ENCODE measurements at regions not wholly inside any gene's neighbourhood (a gene's known extent, or its start where the extent isn't known, plus 50 kb on each side); places are given as distances from the start of the nearest gene placed in this dataset.

DNA sequence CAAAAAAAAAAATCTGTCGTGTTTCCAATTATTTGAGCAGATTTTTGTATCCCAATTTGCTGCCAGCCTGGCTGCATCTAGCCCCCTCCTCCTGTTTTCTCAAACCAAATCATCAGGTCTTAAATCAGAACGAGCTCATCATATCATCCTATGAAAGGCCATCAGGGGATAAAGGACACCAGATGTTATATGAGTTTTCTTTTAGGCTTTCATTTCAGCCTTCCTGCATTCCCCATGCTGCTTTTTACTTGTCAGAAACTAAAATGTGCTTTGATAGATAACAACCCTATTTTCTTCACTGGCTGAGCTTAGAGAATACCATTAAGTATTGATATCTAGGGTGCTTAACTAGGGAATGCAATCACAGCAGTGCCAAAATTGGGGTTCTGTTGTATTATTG, 968.4 kb upstream of the SLC35B3 start:
- DNase-seq (ENCODE audit: low spot score): no peak
- Histone ChIP-seq H3K9me3 (no peaks in the 10 kb centered on the region), H3K4me1 (peaks cover 0 to 5% of the 10 kb centered on the region in 2 donors), H3K4me3 (no peak overlapping the region), H3K27ac (no peak overlapping the region), H3K27me3 (no peaks in the 10 kb centered on the region), H3K36me3 (no peaks in the 10 kb centered on the region)
- TF ChIP-seq, protein P1, sequence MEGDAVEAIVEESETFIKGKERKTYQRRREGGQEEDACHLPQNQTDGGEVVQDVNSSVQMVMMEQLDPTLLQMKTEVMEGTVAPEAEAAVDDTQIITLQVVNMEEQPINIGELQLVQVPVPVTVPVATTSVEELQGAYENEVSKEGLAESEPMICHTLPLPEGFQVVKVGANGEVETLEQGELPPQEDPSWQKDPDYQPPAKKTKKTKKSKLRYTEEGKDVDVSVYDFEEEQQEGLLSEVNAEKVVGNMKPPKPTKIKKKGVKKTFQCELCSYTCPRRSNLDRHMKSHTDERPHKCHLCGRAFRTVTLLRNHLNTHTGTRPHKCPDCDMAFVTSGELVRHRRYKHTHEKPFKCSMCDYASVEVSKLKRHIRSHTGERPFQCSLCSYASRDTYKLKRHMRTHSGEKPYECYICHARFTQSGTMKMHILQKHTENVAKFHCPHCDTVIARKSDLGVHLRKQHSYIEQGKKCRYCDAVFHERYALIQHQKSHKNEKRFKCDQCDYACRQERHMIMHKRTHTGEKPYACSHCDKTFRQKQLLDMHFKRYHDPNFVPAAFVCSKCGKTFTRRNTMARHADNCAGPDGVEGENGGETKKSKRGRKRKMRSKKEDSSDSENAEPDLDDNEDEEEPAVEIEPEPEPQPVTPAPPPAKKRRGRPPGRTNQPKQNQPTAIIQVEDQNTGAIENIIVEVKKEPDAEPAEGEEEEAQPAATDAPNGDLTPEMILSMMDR (IDR thresholded peaks at IDR 0.05): no peak

DNA sequence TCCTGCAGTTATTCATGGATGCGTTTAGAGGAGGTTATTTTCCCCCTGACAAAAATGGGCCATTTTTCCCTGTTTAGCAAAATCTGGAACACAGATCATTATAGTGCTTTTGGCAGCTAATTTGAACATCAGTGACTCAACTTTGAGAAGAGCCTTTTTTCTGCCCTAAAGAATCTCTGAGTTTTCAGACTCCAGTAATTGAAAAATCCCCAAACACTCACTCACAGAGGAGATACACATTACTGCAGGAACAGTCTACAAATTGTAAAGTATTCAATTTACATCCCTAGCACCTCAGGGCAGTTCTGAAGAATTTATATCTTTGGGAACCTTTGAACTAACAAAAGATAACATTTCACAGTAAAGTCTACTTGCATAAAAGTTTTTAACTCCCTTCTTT, 966.6 kb upstream of the SLC35B3 start:
- H3K27me3 ChIP-seq: no peaks in the 10 kb centered on the region
- H3K4me3 ChIP-seq: no peak overlapping the region
- H3K9me3 ChIP-seq: no peaks in the 10 kb centered on the region
- DNase-seq (ENCODE audit: low spot score): no peak
- TF ChIP-seq, protein P1 (IDR thresholded peaks at IDR 0.05): no peak
- no peaks in the 10 kb centered on the region for H3K36me3 ChIP-seq
- H3K4me1 ChIP-seq: peaks cover 0 to 11% of the 10 kb centered on the region in 2 donors
- H3K27ac ChIP-seq: no peak overlapping the region

DNA sequence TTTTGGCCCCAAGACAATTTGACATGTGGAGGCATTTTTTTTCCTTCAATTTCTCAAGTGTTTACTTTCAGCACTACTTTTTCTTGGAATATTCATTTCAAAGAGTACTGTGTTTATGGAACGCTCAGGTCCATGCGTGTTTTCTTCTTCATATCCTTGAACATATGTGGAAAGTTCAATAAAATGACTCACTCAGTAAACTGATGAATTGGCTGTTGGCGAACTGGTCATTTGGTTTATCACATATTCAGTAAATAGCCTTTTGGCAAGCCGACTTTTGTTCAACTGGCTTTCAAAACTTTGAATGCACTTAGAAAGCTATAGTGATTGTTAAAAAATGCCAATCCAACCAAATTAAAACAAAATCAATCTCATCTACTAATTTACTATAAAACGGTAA, 964.6 kb upstream of the SLC35B3 start:
- H3K4me1 ChIP-seq: peaks cover 0 to 11% of the 10 kb centered on the region in 2 donors
- no peaks in the 10 kb centered on the region for H3K9me3 ChIP-seq
- no peak overlapping the region for H3K27ac ChIP-seq
- H3K27me3 ChIP-seq: no peaks in the 10 kb centered on the region
- TF ChIP-seq, protein P1 (IDR thresholded peaks at IDR 0.05): no peak
- H3K36me3 ChIP-seq: no peaks in the 10 kb centered on the region
- no peak overlapping the region for H3K4me3 ChIP-seq
- DNase-seq (ENCODE audit: low spot score): no peak

DNA sequence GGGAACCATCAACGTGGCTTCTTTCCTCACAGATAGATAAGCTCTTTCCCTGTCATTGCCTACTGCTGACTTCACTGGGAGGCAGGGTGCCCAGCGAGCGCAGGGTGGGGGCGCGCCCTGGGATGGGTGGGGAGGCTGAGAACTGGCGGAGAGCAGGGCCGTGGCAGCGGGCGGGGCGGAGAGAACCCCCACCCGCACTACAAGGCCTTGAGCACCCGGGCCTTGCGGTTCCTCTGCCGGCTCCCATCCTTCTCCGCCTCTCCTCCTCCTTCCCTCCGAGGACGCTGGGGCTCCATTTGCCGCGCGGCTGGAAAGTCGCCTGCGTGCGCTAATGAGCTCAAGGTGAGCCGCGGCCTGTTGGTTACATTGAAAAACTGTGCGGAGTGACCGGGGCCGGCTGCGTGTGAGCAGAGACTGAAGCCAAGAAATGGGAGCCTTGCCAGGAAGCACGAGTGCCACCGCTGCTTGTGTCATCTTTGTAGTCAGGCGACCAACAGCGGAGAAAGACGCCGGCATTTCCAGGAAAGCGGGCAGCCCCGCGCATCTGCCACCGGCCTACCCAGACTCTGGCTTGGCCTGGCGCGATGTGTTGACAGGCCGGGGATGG, 963.5 kb upstream of the SLC35B3 start:
- Histone ChIP-seq H3K27ac (peak overlapping the region; percentile 43 to 55), H3K4me1 (peaks cover 0 to 11% of the 10 kb centered on the region in 2 donors)

DNA sequence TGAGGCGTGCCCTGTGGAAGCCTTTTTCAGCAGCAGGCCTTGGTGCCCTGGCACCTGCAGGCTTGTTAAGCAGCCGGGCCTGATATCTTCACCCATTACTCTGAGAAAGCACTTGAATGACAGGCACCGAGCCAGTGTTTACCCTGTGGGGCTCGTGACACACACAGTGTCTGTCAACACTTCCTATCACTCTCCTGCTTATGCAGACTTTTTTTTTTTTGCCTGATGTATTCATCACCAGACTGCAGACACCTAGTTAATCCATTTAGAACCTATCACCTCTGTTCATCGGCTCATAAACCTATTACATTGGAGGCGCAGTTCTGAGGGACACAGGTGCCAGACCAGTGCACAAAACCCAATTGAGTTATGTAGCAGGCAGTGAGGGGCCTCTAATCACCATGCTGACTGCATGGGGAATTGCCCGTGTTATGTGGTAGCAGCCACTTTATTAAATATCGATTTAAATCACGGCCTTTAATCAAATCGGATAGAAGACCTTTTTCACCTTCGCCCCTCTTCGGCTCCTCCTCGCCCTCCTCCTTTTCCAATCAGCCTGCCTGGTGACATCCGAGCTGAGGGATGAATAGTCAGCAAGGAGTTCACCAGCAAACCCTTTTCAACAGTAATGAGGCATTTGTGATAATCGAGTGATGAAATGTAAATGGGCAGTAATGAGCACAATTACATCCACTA, 962.9 kb upstream of the SLC35B3 start:
- no peaks in the 10 kb centered on the region for H3K36me3 ChIP-seq
- H3K4me1 ChIP-seq: peaks cover 0 to 11% of the 10 kb centered on the region in 2 donors
- H3K27me3 ChIP-seq: no peaks in the 10 kb centered on the region
- TF ChIP-seq, protein P1 (IDR thresholded peaks at IDR 0.05): no peak
- DNase-seq (ENCODE audit: low spot score): no peak
- H3K27ac ChIP-seq: peak overlapping the region; percentile 43 to 55
- peak overlapping the region; percentile 24 to 44 for H3K4me3 ChIP-seq
- H3K9me3 ChIP-seq: no peaks in the 10 kb centered on the region

More for the DNA sequence above, 963.5 kb upstream of the SLC35B3 start:
- no peak for DNase-seq (ENCODE audit: low spot score)
- no peaks in the 10 kb centered on the region for H3K27me3 ChIP-seq
- TF ChIP-seq, protein P1 (IDR thresholded peaks at IDR 0.05): no peak
- no peaks in the 10 kb centered on the region for H3K36me3 ChIP-seq
- H3K4me3 ChIP-seq: peak overlapping the region; percentile 24 to 44
- H3K9me3 ChIP-seq: no peaks in the 10 kb centered on the region
